ENCODE measurements at regions not wholly inside any gene's neighbourhood (a gene's known extent, or its start where the extent isn't known, plus 50 kb on each side); places are given as distances from the start of the nearest gene placed in this dataset.

DNA sequence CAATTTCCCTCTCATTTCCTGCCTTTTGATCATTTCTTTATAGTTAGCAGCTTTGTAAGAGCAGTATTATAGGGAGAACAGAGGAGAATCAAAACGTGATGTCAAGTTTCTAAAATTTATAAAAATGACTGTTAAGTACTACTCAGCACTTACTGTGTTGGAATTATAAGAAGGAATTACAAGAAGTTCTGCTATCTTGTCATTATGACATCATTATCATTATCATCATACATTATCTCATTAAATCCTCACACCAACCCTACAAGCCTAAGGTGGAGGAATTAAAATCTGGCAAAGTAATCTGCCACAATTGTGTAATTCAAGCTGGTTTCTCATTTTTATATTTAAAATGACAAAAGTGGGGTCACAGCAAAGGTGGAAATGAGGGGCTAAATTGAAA lies 316.2 kb upstream of the CD180 start:
- H3K27me3 ChIP-seq: no peaks in the 10 kb centered on the region
- no peaks in the 10 kb centered on the region for H3K9me3 ChIP-seq

DNA sequence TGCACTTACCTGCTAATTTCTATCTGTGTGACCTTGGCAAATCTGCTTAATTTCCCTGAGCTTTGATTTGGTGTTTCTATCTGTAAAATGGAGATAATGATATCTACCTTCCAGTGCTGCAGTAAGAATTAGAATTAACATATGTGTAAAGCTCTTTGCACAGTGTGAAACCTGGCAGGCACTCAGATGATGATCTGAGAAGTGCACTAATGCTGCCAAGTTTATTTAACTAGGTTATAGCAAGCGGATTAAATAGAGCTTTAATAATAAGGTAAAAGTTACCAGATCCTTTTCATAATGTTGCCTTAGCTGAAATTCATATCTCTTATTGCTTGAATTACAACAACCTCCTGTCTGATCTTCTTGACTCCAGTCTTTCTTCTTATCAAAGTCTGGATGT lies 315.3 kb upstream of the CD180 start:
- TF ChIP-seq, protein P1, sequence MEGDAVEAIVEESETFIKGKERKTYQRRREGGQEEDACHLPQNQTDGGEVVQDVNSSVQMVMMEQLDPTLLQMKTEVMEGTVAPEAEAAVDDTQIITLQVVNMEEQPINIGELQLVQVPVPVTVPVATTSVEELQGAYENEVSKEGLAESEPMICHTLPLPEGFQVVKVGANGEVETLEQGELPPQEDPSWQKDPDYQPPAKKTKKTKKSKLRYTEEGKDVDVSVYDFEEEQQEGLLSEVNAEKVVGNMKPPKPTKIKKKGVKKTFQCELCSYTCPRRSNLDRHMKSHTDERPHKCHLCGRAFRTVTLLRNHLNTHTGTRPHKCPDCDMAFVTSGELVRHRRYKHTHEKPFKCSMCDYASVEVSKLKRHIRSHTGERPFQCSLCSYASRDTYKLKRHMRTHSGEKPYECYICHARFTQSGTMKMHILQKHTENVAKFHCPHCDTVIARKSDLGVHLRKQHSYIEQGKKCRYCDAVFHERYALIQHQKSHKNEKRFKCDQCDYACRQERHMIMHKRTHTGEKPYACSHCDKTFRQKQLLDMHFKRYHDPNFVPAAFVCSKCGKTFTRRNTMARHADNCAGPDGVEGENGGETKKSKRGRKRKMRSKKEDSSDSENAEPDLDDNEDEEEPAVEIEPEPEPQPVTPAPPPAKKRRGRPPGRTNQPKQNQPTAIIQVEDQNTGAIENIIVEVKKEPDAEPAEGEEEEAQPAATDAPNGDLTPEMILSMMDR (IDR thresholded peaks at IDR 0.05): no peak
- TF ChIP-seq POLR2A (IDR thresholded peaks at IDR 0.05): no peak
- Histone ChIP-seq H3K27ac (no peak overlapping the region), H3K27me3 (no peaks in the 10 kb centered on the region), H3K9me3 (no peaks in the 10 kb centered on the region), H3K4me3 (no peak overlapping the region), H3K36me3 (no peaks in the 10 kb centered on the region), H3K4me1 (no peaks in the 10 kb centered on the region)
- no peak for DNase-seq

More for the DNA sequence above, 316.2 kb upstream of the CD180 start:
- TF ChIP-seq, protein P1 (IDR thresholded peaks at IDR 0.05): no peak
- TF ChIP-seq POLR2A (IDR thresholded peaks at IDR 0.05): no peak
- DNase-seq: no peak
- Histone ChIP-seq H3K36me3 (no peaks in the 10 kb centered on the region), H3K4me3 (no peak overlapping the region), H3K27ac (no peak overlapping the region), H3K4me1 (no peaks in the 10 kb centered on the region)

DNA sequence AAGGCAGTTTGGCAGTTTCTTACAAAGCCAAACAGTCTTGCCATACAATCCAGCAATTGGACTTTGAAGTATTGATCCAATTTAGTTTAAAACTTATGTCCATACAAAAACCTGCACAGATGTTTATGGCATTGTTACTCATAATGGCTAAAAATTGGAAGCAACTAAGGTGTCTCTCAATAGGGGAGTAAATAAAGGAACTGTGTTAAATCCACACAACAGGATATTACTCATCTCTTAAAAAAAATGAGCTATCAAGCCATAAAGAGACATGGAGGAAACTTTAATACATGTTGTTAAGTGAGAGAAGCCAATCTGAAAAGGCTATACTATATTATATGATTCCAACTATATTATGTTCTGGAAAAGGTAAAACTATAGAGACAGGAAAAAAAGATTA lies 313.6 kb upstream of the CD180 start:
- Histone ChIP-seq H3K36me3 (no peaks in the 10 kb centered on the region), H3K27ac (no peak overlapping the region), H3K9me3 (no peaks in the 10 kb centered on the region), H3K4me3 (no peak overlapping the region), H3K4me1 (no peaks in the 10 kb centered on the region), H3K27me3 (no peaks in the 10 kb centered on the region)
- TF ChIP-seq, protein P1 (IDR thresholded peaks at IDR 0.05): no peak
- TF ChIP-seq POLR2A (IDR thresholded peaks at IDR 0.05): no peak
- no peak for DNase-seq

DNA sequence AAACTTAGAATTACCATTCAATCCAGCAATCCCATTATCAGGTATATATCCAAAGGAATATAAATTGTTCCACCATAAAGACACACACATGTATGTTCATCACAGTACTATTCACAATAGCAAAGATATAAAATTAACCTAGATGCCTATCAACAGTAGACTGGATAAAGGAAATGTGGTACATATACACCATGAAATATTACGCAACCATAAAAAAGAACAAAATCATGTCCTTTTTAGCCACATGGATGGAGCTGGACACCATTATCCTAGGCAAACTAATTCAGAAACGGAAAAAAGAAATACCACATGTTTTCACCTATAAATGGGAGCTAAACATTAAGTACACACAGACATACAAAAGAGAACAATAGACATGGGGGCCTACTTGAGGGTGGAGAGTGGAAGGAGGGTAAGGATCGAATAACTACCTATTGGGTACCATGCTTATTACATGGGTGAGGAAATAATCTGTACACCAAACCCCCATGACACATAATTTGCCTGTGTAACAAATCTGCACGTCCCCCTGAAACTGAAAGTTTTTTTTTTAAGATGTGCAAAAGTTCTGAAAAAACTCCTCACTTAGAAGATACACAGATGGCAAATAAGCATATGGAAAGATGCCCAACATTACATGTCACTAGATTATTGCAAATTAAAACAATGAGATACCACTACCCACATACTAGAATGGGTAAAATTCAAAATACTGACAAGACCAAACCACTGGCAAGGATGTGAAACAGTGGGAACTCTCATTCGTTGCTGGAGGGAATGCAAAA lies 313.0 kb upstream of the CD180 start:
- no peak for DNase-seq
- Histone ChIP-seq H3K36me3 (no peaks in the 10 kb centered on the region), H3K4me3 (no peak overlapping the region), H3K4me1 (no peaks in the 10 kb centered on the region), H3K27me3 (no peaks in the 10 kb centered on the region), H3K27ac (no peak overlapping the region), H3K9me3 (no peaks in the 10 kb centered on the region)
- TF ChIP-seq POLR2A (IDR thresholded peaks at IDR 0.05): no peak
- TF ChIP-seq, protein P1 (IDR thresholded peaks at IDR 0.05): no peak

DNA sequence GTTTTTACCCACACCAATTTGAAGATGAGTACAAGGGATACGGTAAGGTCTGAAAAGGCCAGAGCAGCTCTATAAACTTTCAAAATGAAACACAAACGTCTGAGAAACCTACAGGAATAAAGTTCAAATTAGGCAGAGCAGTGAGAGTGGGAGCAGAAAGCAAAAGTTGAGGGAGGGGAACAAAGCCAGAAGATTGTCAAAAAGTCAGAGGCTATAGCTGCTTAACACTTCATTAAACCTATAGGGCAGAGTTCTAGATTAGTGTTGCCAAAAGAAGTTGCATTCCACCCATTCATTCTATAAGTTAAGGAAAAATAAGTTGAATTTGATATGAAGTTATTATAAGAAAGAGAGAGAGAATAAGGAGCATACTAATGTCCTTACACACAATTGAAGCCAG lies 309.6 kb upstream of the CD180 start:
- no peak overlapping the region for H3K4me3 ChIP-seq
- H3K27ac ChIP-seq: no peak overlapping the region
- H3K36me3 ChIP-seq: no peaks in the 10 kb centered on the region
- TF ChIP-seq, protein P1 (IDR thresholded peaks at IDR 0.05): no peak
- no peak for TF ChIP-seq POLR2A (IDR thresholded peaks at IDR 0.05)
- H3K9me3 ChIP-seq: no peaks in the 10 kb centered on the region
- no peaks in the 10 kb centered on the region for H3K27me3 ChIP-seq
- DNase-seq: no peak
- H3K4me1 ChIP-seq: no peaks in the 10 kb centered on the region

Measured in Peyer's patch (tissue), 4 donors.